Fibroblast of upper back skin (primary cell): ENCODE measurements at regions not wholly inside any gene's neighbourhood (a gene's known extent, or its start where the extent isn't known, plus 50 kb on each side); places are given as distances from the start of the nearest gene placed in this dataset.

ENCODE experiments used
- DNase-seq: peaks from one replicate; pipeline ENCODE4 v3.0.0-alpha.2; 2013

GRCh38 chr10:61818251-61818650, 83.2 kb upstream of the ARID5B start:
- peak; percentile 74 for DNase-seq

- DNase-seq, result no peak
These were observed 82.3 kb upstream of the ARID5B start for GRCh38 chr10:61819208-61819607.

DNA sequence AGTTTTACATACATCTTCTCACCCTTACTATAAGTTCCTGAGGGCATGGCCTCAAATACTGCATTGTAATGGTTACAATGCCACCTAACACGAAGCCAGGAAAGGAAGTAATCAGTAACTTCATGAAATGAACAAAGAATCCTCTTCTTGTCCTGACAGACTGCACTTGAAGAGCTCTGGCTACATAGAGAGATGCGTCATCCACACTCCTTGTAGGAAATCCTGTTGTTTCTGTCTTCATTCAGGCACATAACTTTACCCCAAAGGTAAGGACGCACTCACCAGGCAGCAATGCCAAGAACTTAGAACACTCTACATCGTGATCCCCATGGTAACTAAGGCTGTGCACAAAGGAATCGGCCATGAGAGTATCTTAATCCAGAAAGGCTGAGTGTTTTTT, 80.3 kb upstream of the ARID5B start:
- DNase-seq, result peak; percentile 17

DNA sequence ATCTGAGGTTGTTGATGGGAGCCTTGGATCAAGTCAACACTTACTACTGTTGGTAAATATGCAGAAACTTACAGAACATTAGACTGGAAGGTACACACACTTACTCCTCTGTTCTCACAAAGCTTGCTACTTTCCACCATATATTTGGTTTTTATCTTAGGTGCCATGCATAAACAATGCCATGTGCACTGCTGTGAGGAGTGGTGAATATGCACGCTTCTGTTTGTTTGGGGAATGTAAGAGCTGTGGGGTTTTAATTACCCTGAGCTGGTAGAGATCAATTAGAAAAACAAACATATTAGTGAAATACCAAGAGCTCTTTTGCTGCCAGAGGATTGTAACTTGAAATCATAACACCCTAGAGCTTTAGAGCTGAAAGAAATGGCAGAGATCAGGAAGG, 79.8 kb upstream of the ARID5B start:
- no peak for DNase-seq

GRCh38 chr10:61822096-61822495, 79.4 kb upstream of the ARID5B start:
- no peak for DNase-seq

GRCh38 chr10:61822781-61823230, 78.7 kb upstream of the ARID5B start:
- peak; percentile 73 for DNase-seq

DNA sequence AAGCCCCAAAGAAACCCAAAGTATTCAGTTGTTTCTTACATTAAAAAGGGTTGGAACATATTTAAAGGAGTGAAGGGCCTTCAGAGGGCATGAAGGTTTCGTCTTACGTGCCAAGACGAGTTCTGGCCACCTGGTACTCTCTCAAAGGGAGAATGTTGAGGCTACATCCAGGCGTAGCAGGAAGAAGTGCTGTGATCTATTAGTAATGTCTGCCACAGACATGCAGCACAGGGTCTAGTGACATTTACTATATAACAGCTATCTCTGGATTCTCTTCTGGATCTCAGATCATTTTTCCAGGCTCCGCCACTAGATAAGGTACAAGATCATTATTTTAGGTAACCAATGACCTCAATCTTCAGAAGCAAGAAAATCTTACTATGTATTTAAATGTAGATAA, 76.5 kb upstream of the ARID5B start:
- no peak for DNase-seq

DNA sequence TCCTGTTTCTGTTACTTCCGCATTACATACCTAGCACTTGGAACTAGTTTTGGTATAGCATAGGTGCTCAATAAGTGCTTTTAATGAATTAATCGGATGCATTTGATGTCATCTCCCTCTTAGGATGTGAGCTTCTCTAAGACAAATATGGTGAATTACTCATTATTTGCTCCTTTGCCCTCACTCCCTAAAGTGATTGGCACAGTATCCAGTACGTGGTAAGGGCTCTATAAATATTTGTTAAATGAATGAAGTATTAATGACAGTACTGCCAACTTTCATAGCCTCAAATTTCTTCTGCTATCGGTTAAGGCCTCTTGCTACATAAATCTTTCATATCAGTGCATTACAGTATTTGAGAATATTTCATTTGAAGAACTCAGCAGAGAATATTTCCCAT, 75.9 kb upstream of the ARID5B start:
- no peak for DNase-seq

- DNase-seq, result no peak
These were observed 73.5 kb upstream of the ARID5B start for GRCh38 chr10:61828034-61828433.

DNA sequence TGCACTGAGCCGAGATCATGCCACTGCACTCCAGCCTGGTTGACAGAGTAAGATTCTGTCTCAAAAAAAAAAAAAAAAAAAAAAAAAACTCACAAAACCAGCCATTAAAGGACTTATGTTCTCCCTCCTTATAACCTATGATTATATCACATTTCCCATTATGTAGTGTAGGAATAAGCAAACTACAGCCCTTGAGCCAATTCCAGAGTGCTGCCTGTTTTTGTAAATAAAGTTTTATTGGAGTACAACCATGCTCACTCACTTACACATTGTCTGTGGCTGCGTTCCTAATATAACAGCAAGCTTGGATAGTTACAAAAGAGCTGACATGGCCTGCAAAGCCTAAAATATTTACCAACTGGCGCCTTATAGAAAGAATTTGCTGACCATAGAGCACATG, 72.7 kb upstream of the ARID5B start:
- no peak for DNase-seq

DNA sequence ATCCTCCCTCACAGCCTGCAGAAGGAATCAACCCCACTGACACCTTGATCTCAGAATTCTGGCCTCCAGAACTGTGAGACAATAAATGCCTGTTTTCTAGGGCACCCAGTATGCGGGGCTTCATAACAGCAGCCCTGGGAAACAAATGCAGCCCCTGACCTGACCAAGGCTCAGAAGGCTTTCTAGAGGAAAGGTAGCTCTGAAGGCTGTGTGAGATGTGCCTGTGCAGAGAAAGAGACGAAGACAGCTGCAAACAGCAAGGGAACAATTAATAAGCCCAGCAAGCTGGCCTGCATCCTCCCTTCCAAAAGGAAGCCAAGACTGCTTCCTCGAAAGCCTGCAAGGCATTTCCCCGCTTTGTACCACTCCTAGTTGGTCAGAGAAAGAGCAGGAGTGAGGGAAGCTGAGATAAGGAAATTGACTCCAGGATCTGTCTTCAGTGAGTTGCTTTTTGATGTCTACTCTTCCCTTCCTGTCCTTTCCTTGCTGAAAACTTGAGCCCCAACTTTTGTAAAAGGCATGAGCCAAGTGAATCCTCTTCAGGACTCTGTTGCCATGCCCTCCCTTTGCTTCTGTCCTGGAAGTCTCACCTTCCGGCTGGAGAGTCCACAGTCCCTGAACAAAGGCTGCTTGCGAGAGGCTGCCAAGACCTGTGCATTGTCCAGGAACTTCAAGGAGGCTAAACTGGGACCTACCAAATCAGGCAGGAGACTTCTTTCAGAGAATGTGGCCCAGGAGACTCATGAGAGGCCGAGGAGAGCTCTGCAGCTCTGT, 71.2 kb upstream of the ARID5B start:
- no peak for DNase-seq

- DNase-seq, result no peak
These were observed 70.6 kb upstream of the ARID5B start for GRCh38 chr10:61830846-61831273.

- DNase-seq, result peak; percentile 59
These were observed 68.5 kb upstream of the ARID5B start for GRCh38 chr10:61832866-61833481.

DNA sequence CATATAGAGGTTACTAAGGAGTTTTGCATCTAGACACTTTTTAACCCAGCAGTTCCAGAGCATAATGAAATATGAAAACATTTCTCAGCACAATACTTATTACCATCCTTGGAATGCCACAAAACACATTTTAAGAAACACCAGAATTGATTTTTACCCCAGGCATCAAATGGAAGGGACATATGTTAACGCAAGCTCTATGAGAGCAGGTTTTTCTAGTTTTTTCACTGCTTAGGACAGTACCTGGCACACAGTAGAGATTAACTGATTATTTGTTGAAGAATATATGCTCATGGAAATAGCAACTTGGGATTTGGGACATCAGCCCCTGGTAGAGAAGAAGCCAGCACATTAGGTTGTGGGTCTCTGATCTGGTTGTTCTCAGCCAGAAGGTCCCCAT, 67.0 kb upstream of the ARID5B start:
- no peak for DNase-seq

GRCh38 chr10:61835069-61835945, 66.2 kb upstream of the ARID5B start:
- peak; percentile 80 for DNase-seq

DNA sequence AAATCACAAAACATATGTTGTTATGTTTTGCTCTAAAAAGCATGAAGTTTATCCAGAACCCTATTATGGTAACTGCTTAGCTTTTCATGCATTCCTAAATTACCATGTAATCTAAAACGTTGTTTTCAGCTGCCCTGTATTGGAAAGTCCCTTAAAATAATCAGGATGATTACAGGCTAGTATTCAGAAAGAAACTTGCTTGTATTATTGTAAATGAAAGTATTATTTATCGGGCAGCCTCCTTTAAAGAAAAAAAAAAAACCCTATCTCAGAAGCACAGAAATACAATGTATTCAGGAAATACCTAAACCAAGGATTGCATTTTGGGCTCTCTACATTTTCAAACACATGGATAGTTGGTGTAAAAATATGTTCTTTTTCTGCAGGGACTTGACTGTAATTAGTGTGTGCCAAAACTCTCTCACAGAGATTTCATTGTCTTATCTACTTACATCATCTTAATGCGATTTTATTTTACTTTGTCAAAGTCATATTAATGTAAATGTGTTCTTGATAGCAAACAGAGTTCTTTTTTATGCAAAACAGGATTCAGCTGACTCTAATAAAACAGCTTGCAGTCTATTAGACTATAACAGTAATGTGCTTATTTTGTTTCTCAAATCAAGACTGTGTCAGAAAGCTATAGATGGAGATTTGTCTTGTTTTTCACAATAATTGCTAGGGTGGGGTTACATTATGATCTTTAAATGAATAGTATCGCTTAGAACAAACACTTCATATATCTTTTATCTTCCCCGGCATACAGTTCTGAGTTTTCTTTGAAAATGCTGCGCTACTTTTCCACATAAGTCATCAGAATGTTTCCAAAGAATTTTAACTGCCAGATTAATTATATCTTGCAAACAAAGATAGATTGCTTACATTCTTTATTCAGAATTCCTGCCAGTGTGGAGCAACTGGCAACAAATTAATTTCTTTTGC, 65.3 kb upstream of the ARID5B start:
- no peak for DNase-seq

GRCh38 chr10:61836888-61837754, 64.4 kb upstream of the ARID5B start:
- peak; percentile 85 for DNase-seq

GRCh38 chr10:61837755-61838171, 63.7 kb upstream of the ARID5B start:
- peak; percentile 63 for DNase-seq

GRCh38 chr10:61839916-61840315, 61.6 kb upstream of the ARID5B start:
- DNase-seq, result no peak

GRCh38 chr10:61840403-61840802, 61.1 kb upstream of the ARID5B start:
- DNase-seq, result no peak

GRCh38 chr10:61841338-61841875, 60.1 kb upstream of the ARID5B start:
- no peak for DNase-seq
